SK-N-MC (cell line): ENCODE measurements at regions not wholly inside any gene's neighbourhood (a gene's known extent, or its start where the extent isn't known, plus 50 kb on each side); places are given as distances from the start of the nearest gene placed in this dataset.

Experiments
- EZH2 ChIP-seq: fragments of 200-600 bp; sonication (generic); IDR thresholded peaks from one replicate; pipeline ENCODE4 v1.6.1; 2017; ENCODE audit warnings: antibody characterized with exemption
- FOXP2 ChIP-seq: optimal IDR thresholded peaks from 2 replicates; pipeline ENCODE3; 2011; ENCODE audit warnings: mild to moderate bottlenecking, moderate library complexity; ENCODE audit not compliant: insufficient read depth; ENCODE audit errors: extremely low read length, control extremely low read depth
- POLR2AphosphoS5 ChIP-seq: IDR thresholded peaks from 2 replicates; pipeline ENCODE4 v1.6.1; 2012; ENCODE audit warnings: mild to moderate bottlenecking, low read depth, low read length, borderline replicate concordance

DNA sequence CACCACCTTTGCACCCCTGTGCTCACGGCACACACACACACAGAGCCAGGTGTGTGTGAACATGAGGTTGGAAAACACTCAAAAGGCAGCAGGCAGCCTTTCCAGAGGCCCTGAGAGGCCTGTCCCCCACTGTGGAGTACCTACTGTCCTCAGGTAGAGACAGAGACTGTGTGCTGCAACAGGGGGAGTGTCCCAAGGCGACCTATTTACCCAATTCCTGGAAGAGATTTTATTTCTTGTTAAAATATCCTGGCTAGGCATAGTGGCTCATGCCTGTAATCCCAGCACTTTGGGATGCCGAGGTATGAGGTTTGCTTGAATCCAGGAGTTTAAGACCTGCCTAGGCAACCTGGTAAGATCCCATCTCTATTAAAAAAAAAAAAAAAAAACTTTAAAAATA, 108.5 kb downstream of the COPRS start:
- TF ChIP-seq POLR2AphosphoS5 (no peak), EZH2 (no peak), FOXP2 (no peak)
